Stimulated activated effector memory CD8-positive, alpha-beta T cell treated with anti-CD3 and anti-CD28 coated beads, Interleukin-12 subunit alpha, Interleukin-12 subunit beta, amount 100 ng/mL, for 72 hours (primary cell): ENCODE measurements at regions not wholly inside any gene's neighbourhood (a gene's known extent, or its start where the extent isn't known, plus 50 kb on each side); places are given as distances from the start of the nearest gene placed in this dataset.

Experiments
- ATAC-seq: fragments of 150-1000 bp; cut with Tn5 transposase; 2 replicates; pipeline ENCODE4 v1.10.0; 2021
- DNase-seq, 2 donors: peaks; one replicate each; pipeline ENCODE4 v3.0.0; 2021 to 2022; ENCODE audit warnings: low spot score in 2 of 2
- H3K27ac Mint-ChIP-seq: one replicate; pipeline ENCODE4 v1.8.0; 2022; ENCODE audit warnings: mild to moderate bottlenecking, mixed read lengths
- H3K36me3 Mint-ChIP-seq: one replicate; pipeline ENCODE4 v1.8.0; 2022; ENCODE audit warnings: mild to moderate bottlenecking, mixed read lengths
- H3K4me1 Mint-ChIP-seq: one replicate; pipeline ENCODE4 v1.8.0; 2022; ENCODE audit warnings: mixed read lengths
- H3K4me3 Mint-ChIP-seq: one replicate; pipeline ENCODE4 v1.8.0; 2022; ENCODE audit warnings: mild to moderate bottlenecking, mixed read lengths
- H3K9me3 Mint-ChIP-seq: one replicate; pipeline ENCODE4 v1.8.0; 2022; ENCODE audit warnings: mixed read lengths

DNA sequence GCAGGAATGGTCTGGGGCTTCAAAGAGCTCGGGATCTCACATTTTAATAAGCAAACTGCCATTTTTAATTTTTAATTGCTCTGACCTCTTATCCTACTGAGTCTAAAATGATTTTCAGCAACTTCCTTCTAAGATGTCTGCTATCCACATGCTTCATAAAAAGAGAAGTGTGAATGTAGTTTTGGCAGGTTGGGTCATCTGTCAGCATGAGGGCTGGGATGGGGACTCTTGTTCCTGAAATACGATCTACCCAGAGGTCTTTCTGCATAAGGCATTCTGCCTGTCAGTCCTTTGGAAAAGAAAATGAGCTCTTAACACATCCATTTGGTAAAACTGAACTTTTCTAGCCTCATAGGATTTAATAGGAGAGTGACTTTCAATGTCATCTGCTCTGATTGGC, 252.8 kb upstream of the APCDD1 start:
- Mint-ChIP-seq H3K27ac (no peak overlapping the region), H3K9me3 (peaks cover 3% of the 10 kb centered on the region), H3K4me1 (no peaks in the 10 kb centered on the region), H3K4me3 (no peak overlapping the region), H3K36me3 (no peaks in the 10 kb centered on the region)
- ATAC-seq (no peak), DNase-seq (no peak)

DNA sequence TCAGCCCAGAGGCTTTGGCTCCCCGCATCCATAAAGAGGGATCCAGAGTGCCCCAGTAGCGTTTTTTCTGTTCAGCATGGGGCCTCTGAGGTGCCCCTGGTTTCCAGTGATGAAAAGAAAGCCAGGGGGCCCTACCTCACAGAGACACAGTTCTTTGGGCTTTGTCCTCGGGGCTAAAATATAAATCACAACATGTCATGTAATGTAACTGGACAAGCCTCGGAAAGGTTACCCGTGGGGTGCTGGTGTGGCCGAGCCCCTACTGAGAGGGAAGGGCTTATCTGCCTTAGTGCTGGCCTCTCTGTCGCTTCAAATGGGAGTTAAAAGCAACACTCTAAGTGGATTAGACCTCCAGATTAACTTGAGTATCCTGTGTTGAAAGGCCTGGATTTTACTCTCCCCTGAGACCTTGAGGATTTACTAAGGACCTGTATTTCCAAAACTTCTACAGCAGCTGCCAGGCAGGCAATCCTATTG, 251.6 kb upstream of the APCDD1 start:
- H3K36me3 Mint-ChIP-seq: no peaks in the 10 kb centered on the region
- peaks cover 3% of the 10 kb centered on the region for H3K9me3 Mint-ChIP-seq
- H3K27ac Mint-ChIP-seq: no peak overlapping the region
- DNase-seq (no peak), ATAC-seq (no peak)
- H3K4me3 Mint-ChIP-seq: no peak overlapping the region
- H3K4me1 Mint-ChIP-seq: no peaks in the 10 kb centered on the region

DNA sequence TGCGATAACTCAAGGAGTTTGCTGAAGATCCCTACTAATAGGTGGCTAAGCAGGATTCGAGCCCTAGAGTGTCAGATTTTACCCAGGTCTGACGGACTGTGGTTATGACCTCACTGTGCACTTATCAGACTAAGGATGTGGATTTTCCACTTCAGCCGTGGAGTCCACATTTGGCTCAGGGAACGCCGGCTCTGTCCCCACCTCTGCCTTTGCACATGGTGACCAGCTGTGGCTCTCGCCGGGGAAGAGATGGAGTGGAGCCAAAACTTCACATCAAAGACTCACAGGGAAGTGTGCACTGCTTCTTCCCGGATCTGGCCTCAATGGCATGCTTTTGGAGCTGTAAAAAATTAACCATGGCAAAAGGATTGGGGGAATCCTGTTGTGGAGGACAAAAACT, 249.3 kb upstream of the APCDD1 start:
- ATAC-seq (no peak), DNase-seq (no peak)
- H3K9me3 Mint-ChIP-seq: peaks cover 3% of the 10 kb centered on the region
- no peak overlapping the region for H3K4me3 Mint-ChIP-seq
- H3K36me3 Mint-ChIP-seq: no peaks in the 10 kb centered on the region
- no peak overlapping the region for H3K27ac Mint-ChIP-seq
- H3K4me1 Mint-ChIP-seq: no peaks in the 10 kb centered on the region

DNA sequence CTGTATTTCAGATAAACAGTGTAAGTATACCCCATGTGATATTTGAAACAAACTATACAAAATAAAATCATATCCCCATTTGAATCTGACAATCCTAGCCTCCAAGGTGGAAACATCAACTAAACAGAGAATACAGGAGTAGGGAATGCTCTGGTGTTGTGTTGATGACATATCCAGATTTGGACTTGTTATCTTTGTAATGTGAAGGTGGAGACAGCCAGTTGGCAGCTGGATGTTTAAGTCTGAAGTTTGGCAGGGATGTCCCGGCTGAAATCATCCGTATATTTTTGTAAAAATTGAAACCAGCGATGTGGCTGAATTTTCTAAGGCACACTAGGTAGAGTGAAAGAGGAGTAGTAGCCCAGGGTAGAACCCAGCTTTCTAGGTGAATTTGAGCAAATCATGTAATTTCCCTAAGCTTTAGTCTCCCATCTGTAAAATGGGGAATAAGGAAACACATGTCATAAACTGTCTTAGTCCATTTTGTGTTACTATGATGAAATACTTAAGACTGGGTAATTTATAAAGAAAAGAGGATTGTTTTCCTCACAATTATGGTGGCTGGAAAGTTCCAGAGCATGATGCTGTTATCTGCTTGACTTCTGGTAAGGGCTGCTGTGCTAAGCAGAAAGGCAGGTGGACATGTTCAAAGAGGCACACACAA, 246.6 kb upstream of the APCDD1 start:
- Mint-ChIP-seq H3K9me3 (peaks cover 3% of the 10 kb centered on the region), H3K4me1 (no peaks in the 10 kb centered on the region)
- no peak for ATAC-seq

DNA sequence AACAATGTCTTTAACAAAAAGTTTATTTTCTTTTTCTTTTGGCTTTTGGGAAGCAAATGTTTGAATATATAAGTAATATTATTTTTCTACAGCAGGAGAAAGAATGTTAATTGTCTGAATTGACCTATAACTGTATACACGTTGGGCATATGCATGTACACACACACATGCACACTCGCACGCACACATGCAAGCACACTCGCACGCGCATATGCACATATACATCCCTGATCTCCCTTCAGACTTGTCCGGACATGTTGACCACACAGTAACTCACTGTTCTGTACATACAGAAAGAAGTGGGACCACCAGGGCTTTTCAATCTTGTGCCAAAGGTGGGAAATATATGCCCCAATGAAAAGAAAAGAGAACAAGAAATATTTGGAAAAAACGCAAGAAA, 245.1 kb upstream of the APCDD1 start:
- Mint-ChIP-seq H3K36me3 (no peaks in the 10 kb centered on the region), H3K9me3 (peaks cover 3% of the 10 kb centered on the region), H3K4me3 (no peak overlapping the region), H3K4me1 (no peaks in the 10 kb centered on the region), H3K27ac (no peak overlapping the region)
- ATAC-seq: no peak
- DNase-seq: no peak

More for the DNA sequence above, 246.6 kb upstream of the APCDD1 start:
- no peaks in the 10 kb centered on the region for H3K36me3 Mint-ChIP-seq
- no peak overlapping the region for H3K27ac Mint-ChIP-seq
- H3K4me3 Mint-ChIP-seq: no peak overlapping the region
- no peak for DNase-seq

DNA sequence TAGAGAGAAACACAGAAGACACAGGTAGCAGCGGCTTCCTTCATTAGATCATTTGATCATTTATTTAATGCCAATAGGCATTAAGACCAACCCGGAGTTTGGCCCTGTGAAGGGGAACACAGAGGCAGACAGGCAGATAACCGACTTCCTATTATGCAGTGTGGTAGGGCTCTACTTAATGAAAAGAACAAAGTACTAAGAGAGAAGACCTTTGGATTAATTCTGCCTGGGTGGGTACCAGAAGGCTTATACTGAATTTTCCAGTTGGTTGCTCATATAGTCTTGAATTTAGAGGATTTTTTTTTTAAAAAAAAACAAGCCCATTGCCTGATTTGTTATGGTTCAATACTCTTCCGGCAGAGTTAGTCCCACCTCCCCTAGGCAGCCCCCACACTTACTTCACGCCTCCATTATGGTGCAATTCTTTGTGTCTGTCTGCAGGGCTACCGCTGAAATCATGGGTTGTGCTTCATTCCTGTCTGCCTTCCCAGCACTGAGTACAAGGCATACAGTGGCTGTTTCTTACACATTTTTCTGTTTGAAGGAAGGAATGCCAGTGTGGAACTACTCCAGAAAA, 244.3 kb upstream of the APCDD1 start:
- no peak overlapping the region for H3K4me3 Mint-ChIP-seq
- DNase-seq (no peak), ATAC-seq (no peak)
- no peaks in the 10 kb centered on the region for H3K4me1 Mint-ChIP-seq
- H3K27ac Mint-ChIP-seq: no peak overlapping the region
- H3K9me3 Mint-ChIP-seq: peaks cover 8% of the 10 kb centered on the region
- no peaks in the 10 kb centered on the region for H3K36me3 Mint-ChIP-seq

DNA sequence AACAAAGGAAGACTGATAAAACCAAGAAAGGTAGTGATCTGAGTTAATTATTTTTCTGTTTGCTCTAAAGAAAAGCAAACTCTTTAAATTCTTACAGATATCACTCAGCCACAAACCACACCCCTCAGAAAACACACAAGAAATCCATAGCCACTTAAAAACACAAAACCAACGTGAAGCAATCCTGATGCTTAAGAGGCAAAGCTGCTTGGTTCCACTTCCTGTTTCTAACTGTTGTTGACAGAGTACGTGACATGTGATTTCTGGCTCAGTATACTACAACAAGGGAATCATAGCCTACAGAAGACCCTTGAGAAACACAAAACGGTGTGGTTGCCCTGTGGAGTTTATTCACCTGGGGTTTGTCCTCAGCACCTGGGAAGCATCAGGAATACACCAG, 240.9 kb upstream of the APCDD1 start:
- Mint-ChIP-seq H3K4me1 (no peaks in the 10 kb centered on the region), H3K4me3 (no peak overlapping the region), H3K9me3 (peaks cover 10% of the 10 kb centered on the region), H3K27ac (no peak overlapping the region), H3K36me3 (no peaks in the 10 kb centered on the region)
- no peak for ATAC-seq
- DNase-seq: no peak

DNA sequence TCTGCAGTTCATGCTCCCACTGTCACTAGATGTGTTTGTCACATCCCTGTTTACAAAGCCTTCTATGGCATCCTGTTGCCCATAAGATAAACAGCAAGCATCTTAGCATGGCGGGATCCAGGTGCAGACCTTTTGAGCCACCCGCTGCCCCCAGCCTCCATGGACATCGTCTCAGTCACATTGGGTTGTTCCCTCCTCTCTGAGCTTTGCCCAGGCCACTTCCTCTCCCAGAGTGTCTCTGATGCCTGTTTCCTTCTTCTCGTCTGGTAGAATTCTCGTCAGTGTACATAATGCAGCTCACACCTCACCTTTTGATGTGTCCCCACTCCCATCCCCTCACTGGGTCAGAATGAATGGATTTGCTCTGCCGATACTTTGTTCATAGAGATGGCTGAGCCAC, 239.0 kb upstream of the APCDD1 start:
- DNase-seq (no peak), ATAC-seq (no peak)
- Mint-ChIP-seq H3K4me1 (no peaks in the 10 kb centered on the region), H3K4me3 (no peak overlapping the region), H3K27ac (no peak overlapping the region), H3K36me3 (no peaks in the 10 kb centered on the region), H3K9me3 (peaks cover 10% of the 10 kb centered on the region)

DNA sequence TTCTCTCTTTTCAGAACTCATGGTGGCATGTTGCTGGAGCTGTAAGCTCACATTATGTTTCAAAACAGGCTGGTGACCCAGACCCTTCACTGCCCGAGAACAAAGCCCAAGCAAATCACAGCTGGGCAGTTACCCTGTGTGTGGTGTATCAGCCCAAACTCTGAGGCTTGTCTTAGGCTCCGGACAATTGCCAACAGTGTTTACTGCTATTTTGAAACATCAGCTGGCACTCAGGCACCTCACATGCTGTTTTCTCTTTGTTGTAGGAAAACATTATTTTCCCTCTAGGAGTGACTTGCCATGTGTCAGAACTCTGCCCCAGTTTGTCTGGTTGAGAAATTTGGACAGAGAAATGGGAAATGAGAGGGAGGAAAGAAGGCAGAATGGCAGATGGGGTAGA, 237.6 kb upstream of the APCDD1 start:
- no peak overlapping the region for H3K4me3 Mint-ChIP-seq
- ATAC-seq (no peak), DNase-seq (no peak)
- no peak overlapping the region for H3K27ac Mint-ChIP-seq
- no peaks in the 10 kb centered on the region for H3K36me3 Mint-ChIP-seq
- peaks cover 10% of the 10 kb centered on the region for H3K9me3 Mint-ChIP-seq
- H3K4me1 Mint-ChIP-seq: no peaks in the 10 kb centered on the region

DNA sequence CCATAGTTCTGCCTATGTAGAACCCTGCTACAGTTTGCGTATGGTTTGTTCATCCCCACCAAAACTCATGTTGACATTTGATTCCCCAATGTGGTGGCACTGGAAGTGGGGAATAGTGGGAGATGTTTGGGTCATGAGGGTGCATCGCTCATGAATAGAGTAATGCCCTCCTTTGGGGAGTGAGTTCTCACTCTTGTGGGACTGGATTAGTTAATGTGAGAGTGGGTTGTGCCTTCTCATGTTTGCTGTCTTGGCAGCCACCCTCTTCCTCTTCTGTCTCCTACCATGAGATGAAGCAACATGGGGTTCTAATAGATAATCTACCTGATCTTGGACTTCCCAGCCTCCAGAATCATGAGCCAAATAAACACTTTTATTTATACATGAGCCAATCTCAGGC, 237.2 kb upstream of the APCDD1 start:
- no peaks in the 10 kb centered on the region for H3K4me1 Mint-ChIP-seq
- H3K9me3 Mint-ChIP-seq: peaks cover 10% of the 10 kb centered on the region
- no peak overlapping the region for H3K4me3 Mint-ChIP-seq
- H3K27ac Mint-ChIP-seq: no peak overlapping the region
- ATAC-seq (no peak), DNase-seq (no peak)
- no peaks in the 10 kb centered on the region for H3K36me3 Mint-ChIP-seq

DNA sequence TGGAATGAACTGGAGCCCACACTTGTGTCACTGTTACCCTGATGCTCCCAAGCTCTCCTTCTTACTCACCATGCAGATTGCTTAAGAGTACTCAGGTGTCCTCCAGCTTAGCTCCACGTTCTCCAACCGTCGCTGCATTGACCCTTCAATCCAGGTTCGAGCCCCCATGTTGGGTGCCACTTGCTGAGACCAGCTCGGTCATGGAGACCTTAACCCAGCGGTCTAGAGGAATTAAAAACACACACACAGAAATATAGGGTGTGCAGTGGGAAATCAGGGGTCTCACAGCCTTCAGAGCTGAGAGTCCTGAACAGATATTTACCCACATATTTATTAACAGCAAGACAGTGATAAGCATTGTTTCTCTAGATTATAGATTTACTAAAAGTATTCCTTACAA, 229.1 kb upstream of the APCDD1 start:
- Mint-ChIP-seq H3K9me3 (peaks cover 10% of the 10 kb centered on the region), H3K27ac (no peak overlapping the region), H3K36me3 (no peaks in the 10 kb centered on the region), H3K4me3 (no peak overlapping the region), H3K4me1 (no peaks in the 10 kb centered on the region)
- DNase-seq: no peak
- no peak for ATAC-seq

DNA sequence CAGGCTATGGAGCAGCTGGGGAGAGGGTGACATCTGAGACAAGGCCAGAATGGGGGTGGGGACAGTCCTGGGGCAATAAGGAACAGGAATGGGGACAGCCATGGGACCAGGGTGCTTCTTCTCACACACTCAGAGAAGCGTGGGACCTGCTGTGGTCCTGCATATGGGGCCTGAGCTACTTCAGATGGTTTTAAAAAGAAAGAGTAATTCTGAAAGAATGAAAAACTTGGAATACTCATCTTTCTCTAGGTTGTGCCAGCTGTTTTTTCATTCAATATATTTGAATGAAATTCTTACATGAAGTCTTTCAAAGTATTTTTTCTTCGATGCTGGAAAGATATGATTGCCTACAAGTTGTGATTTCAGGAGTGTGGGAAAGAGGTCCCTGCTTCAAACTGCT, 227.5 kb upstream of the APCDD1 start:
- DNase-seq (no peak), ATAC-seq (no peak)
- Mint-ChIP-seq H3K36me3 (no peaks in the 10 kb centered on the region), H3K4me1 (no peaks in the 10 kb centered on the region), H3K9me3 (peaks cover 13% of the 10 kb centered on the region), H3K27ac (no peak overlapping the region), H3K4me3 (no peak overlapping the region)

DNA sequence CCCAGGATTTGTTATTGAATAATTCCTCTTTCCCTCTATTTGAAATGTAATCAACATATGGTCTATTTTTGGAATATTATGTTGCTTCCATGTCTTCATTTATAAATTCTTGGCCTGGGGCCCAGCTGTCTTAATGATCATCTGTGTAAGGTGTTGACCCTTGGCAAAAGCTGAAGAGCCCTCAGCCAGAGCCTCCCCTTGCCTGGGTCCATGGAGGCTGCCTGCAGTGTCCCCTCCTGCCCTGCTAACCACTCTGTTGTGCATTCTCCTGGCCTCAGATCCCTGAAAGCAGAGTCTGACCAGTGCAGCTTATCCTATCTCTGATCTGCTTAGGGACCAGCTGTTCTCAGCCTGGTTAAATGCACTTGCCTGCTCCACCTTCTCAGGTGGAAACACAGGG, 226.1 kb upstream of the APCDD1 start:
- H3K9me3 Mint-ChIP-seq: peaks cover 13% of the 10 kb centered on the region
- H3K27ac Mint-ChIP-seq: no peak overlapping the region
- no peak for DNase-seq
- no peaks in the 10 kb centered on the region for H3K4me1 Mint-ChIP-seq
- no peaks in the 10 kb centered on the region for H3K36me3 Mint-ChIP-seq
- H3K4me3 Mint-ChIP-seq: no peak overlapping the region
- ATAC-seq: no peak

DNA sequence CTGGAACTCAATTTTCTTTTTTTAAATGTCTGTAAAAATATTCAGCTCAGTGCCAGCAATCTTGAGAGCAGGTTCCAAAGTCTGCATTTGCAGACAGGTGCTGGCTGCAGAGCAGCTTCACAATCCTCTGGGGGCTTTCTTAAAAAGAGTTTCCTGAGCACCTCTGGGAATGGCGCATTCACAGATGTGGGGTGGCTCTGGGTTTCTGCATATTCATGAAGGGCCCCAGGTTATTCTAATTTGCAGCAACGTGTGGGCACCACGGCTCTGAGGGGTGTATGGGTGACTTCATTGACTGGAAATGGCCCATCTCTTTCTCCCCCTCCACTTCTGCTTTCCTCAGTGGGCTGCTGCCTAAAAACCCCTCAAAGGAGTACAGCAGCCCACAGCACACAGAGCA, 225.0 kb upstream of the APCDD1 start:
- Mint-ChIP-seq H3K36me3 (no peaks in the 10 kb centered on the region), H3K27ac (no peak overlapping the region), H3K4me1 (no peaks in the 10 kb centered on the region), H3K9me3 (peaks cover 17% of the 10 kb centered on the region), H3K4me3 (no peak overlapping the region)
- DNase-seq (no peak), ATAC-seq (no peak)

DNA sequence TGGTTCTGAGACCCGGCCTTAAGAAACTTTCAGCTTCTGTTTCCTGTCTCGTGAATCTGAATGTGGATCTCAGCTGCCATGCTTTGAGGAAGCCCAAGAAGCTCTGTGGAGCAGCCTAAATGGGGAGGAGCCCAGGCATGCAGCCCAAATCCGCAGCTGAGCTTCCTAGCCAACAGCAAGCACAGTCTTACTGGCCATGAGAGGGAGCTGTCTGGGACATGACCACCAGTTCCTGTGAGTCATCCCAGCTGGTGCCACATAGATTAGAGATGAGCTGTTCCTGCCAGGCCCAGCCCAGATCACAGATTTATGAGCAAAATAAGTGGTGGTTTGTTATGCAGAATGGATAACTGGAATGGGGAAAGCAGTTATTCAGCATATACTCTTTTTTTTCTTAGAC, 224.4 kb upstream of the APCDD1 start:
- no peaks in the 10 kb centered on the region for H3K4me1 Mint-ChIP-seq
- no peak overlapping the region for H3K4me3 Mint-ChIP-seq
- no peaks in the 10 kb centered on the region for H3K36me3 Mint-ChIP-seq
- peaks cover 13% of the 10 kb centered on the region for H3K9me3 Mint-ChIP-seq
- DNase-seq (no peak), ATAC-seq (no peak)
- no peak overlapping the region for H3K27ac Mint-ChIP-seq

DNA sequence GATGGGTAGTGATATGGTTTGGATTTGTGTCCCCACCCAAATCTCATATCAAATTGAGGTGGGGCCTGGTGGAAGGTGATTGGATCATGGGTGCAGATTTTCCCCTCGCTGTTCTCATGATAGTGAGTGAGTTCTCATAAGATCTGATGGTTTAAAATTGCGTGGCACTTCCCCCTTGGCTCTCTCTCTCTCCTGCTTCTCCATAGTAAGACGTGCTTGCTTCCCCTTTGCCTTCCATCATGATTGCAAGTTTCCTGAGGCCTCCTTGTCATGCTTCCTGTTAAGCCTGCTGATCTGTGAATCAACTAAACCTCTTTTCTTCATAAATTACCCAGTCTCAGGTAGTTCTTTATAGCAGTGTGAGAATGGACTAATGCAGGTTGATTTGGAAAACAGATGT, 223.2 kb upstream of the APCDD1 start:
- DNase-seq (no peak), ATAC-seq (no peak)
- Mint-ChIP-seq H3K9me3 (peaks cover 9% of the 10 kb centered on the region), H3K4me3 (no peak overlapping the region), H3K27ac (no peak overlapping the region), H3K36me3 (no peaks in the 10 kb centered on the region), H3K4me1 (no peaks in the 10 kb centered on the region)
